ENCODE measurements at regions not wholly inside any gene's neighbourhood (a gene's known extent, or its start where the extent isn't known, plus 50 kb on each side); places are given as distances from the start of the nearest gene placed in this dataset.

- in situ Hi-C loops (cut with HindIII; ENCODE audit: low pct_ligation_motif_present, low pct_unique_long_range_greater_than_20kb, low sequenced_read_pairs): no loop called here
- no peak for DNase-seq
Observed at GRCh38 chr11:57097149-57097548, 84.6 kb upstream of the LRRC55 start.

- in situ Hi-C loops (cut with HindIII; ENCODE audit: low pct_ligation_motif_present, low pct_unique_long_range_greater_than_20kb, low sequenced_read_pairs): no loop called here
- DNase-seq: no peak
Observed at GRCh38 chr11:57098191-57098590, 83.6 kb upstream of the LRRC55 start.

- DNase-seq: no peak
- in situ Hi-C loops (cut with HindIII; ENCODE audit: low pct_ligation_motif_present, low pct_unique_long_range_greater_than_20kb, low sequenced_read_pairs): no loop called here
Observed at GRCh38 chr11:57100638-57101331, 81.0 kb upstream of the LRRC55 start.

DNA sequence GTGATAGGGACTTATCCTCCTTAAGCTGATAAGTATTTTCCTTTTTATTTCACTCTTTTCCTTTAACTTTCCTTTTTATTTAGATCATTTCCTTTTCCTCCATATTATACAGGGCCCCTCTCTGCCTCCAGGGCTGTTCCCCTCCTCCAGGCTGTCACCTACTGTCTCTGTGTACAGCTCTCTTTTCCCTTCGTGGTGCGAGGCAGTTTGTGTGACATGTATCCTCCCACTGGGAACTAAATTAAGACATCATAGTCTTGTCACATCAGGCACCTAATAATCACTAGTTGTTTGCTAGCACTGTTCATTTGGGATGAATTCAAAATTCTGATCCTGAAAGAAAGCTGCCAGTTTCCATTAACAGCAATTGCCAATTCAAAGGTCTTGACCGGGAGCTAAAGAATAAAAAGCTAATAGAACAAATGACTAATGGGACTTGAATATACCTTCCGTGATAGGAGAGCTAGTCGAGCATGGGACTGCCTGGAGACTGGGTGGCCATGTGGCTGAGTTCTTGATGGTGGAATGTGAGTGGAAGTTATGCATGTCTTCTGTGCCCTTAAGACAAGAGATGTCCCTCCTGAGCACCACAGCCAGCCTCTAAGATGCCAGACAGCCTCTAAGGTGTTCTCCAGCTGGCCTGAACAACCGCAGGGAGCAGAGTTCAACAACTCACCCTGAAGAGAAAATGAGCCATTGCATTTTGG, 77.7 kb upstream of the LRRC55 start:
- in situ Hi-C loops (cut with HindIII; ENCODE audit: low pct_ligation_motif_present, low pct_unique_long_range_greater_than_20kb, low sequenced_read_pairs): no loop called here
- no peak for DNase-seq

DNA sequence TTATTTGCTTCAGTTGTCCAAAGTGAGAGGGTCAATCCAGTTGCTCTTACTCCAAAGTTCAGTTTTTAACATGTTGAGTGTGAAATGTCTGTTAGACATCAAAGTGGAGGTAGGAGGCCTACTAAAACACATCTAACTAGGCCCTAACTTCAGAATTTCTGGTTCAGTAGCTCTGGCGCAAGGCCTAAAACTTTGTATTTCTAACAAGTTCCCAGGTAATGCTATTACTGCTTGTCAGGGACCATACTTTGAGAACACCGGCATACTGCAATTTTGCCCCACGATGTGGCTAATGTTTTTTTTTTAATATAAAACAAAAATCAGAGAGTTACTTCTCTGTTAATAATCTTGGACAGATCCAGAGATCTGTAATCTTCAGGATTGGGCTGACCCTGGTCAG, 72.4 kb upstream of the LRRC55 start:
- in situ Hi-C loops (cut with HindIII; ENCODE audit: low pct_ligation_motif_present, low pct_unique_long_range_greater_than_20kb, low sequenced_read_pairs): no loop called here
- no peak for DNase-seq

DNA sequence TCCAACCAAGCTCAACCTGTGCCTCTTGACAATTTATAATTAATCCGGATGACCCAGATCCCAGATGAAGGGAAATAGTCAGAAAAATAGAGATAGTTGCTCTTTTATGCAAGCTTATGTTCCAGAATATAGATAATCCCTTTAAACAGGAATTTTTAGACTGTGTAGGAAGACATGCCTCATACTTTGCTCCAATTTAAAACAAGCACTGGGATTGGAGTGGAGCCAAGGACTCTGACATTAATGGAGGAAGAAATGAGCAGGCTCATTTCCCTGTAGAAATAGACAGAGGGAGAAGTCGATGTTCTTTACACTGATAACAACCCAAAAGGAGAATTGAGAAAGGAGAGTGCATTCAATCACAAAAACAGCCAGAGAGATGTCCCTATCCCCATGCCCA, 70.1 kb upstream of the LRRC55 start:
- no peak for DNase-seq
- in situ Hi-C loops (cut with HindIII; ENCODE audit: low pct_ligation_motif_present, low pct_unique_long_range_greater_than_20kb, low sequenced_read_pairs): no loop called here

- in situ Hi-C loops (cut with HindIII; ENCODE audit: low pct_ligation_motif_present, low pct_unique_long_range_greater_than_20kb, low sequenced_read_pairs): no loop called here
- peak; percentile 37 for DNase-seq
Observed at GRCh38 chr11:57116654-57117053, 65.1 kb upstream of the LRRC55 start.

- in situ Hi-C loops (cut with HindIII; ENCODE audit: low pct_ligation_motif_present, low pct_unique_long_range_greater_than_20kb, low sequenced_read_pairs): no loop called here
- no peak for DNase-seq
Observed at GRCh38 chr11:57120192-57120965, 61.4 kb upstream of the LRRC55 start.

GRCh38 chr11:57121996-57122395, 59.8 kb upstream of the LRRC55 start:
- in situ Hi-C loops (cut with HindIII; ENCODE audit: low pct_ligation_motif_present, low pct_unique_long_range_greater_than_20kb, low sequenced_read_pairs): no loop called here
- no peak for DNase-seq

GRCh38 chr11:57123590-57123989, 58.2 kb upstream of the LRRC55 start:
- in situ Hi-C loops (cut with HindIII; ENCODE audit: low pct_ligation_motif_present, low pct_unique_long_range_greater_than_20kb, low sequenced_read_pairs): no loop called here
- DNase-seq: no peak

GRCh38 chr11:57124505-57124904, 57.2 kb upstream of the LRRC55 start:
- in situ Hi-C loops (cut with HindIII; ENCODE audit: low pct_ligation_motif_present, low pct_unique_long_range_greater_than_20kb, low sequenced_read_pairs): no loop called here
- no peak for DNase-seq

GRCh38 chr11:57124917-57125316, 56.8 kb upstream of the LRRC55 start:
- no peak for DNase-seq
- in situ Hi-C loops (cut with HindIII; ENCODE audit: low pct_ligation_motif_present, low pct_unique_long_range_greater_than_20kb, low sequenced_read_pairs): no loop called here

GRCh38 chr11:57126766-57127400, 54.9 kb upstream of the LRRC55 start:
- no peak for DNase-seq
- in situ Hi-C loops (cut with HindIII; ENCODE audit: low pct_ligation_motif_present, low pct_unique_long_range_greater_than_20kb, low sequenced_read_pairs): no loop called here

DNA sequence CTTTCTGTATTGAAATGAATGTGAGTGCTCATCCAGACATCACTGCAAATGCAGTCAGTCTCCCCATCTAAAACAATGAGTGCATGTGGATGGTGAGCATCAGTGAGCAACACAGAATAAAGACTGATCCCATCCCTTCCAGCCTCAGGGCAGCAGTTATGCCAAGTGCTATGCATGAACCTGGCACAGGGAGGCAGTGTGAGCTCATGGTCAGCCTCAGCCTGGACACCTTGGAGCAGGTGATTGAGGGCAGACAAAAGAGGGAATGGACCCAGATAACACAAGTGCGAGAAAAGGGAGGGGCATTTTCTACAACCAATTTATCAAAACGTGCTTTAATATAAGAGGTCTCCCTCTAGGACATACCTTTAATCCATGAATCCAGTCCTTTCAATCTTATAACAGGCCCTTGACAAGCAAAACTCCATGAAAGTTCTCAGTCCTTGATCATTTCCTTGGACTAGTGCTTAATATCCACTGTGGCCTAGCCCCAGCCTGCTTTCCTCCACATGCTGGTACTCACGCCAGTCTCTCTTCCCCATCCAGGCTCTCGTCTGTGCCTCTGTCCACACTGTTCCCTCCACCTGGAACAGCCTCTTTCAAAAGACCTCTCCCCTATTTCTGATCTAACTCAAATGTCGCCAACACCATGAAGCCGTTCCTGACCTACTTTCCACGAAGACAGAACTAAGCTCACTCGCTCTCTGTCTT, 50.5 kb upstream of the LRRC55 start:
- in situ Hi-C loops (cut with HindIII; ENCODE audit: low pct_ligation_motif_present, low pct_unique_long_range_greater_than_20kb, low sequenced_read_pairs): no loop called here
- DNase-seq: peak; percentile 20

All from ACHN (cell line).